Left lung (tissue), 4 donors: ENCODE measurements at regions not wholly inside any gene's neighbourhood (a gene's known extent, or its start where the extent isn't known, plus 50 kb on each side); places are given as distances from the start of the nearest gene placed in this dataset.

ENCODE experiments used
- ATAC-seq: fragments of 200-7000 bp; cut with Tn5 transposase; one replicate; pipeline ENCODE4 v1.9.1; 2020; ENCODE audit warnings: moderate library complexity
- DNase-seq, 4 donors: peaks; one replicate each; pipeline ENCODE4 v3.0.0-alpha.2; 2013 to 2020
- H3K27ac ChIP-seq, 2 donors: fragments of 200-600 bp; sonication (generic) in 1 of 2; one replicate each; pipeline versions ENCODE4 v1.5.0 to v1.8.0; 2020 to 2021
- H3K27me3 ChIP-seq, 2 donors: fragments of 200-600 bp; sonication (generic) in 1 of 2; one replicate each; pipeline versions ENCODE4 v1.5.0 to v1.8.0; 2020 to 2021
- H3K36me3 ChIP-seq, 2 donors: fragments of 200-600 bp; sonication (generic) in 1 of 2; one replicate each; pipeline versions ENCODE4 v1.5.0 to v1.8.0; 2020 to 2021
- H3K4me1 ChIP-seq, 2 donors: fragments of 200-600 bp; one replicate each; pipeline ENCODE4 v1.8.0; 2021
- H3K4me3 ChIP-seq, 2 donors: fragments of 200-600 bp; sonication (generic) in 1 of 2; one replicate each; pipeline versions ENCODE4 v1.5.0 to v1.8.0; 2020 to 2021; ENCODE audit warnings: mild to moderate bottlenecking in 1 of 2
- H3K9me3 ChIP-seq, 2 donors: fragments of 200-600 bp; sonication (generic) in 1 of 2; one replicate each; pipeline versions ENCODE4 v1.5.0 to v1.8.0; 2020 to 2021
- CTCF ChIP-seq, 2 donors: fragments of 200-600 bp; sonication (generic) in 1 of 2; IDR thresholded peaks; one replicate each; pipeline versions ENCODE4 v1.5.0 to v1.8.0; 2021; ENCODE audit warnings: antibody characterized with exemption in 2 of 2
- intact Hi-C, 2 donors: fragments of 100-400 bp; cut with DNase I; formaldehyde crosslinking; loops; one replicate each; pipeline versions ENCODE4 v1.11.2 to v1.14.2; 2022
- donor health status: DM: no; HTN: yes; CAD: no.
- donor health status: DM: no; HTN: no; CAD: no.

- H3K27ac ChIP-seq = no peak overlapping the region
- DNase-seq (no peak), ATAC-seq (no peak)
- H3K9me3 ChIP-seq = no peaks in the 10 kb centered on the region
- no peaks in the 10 kb centered on the region for H3K27me3 ChIP-seq
- H3K4me3 ChIP-seq = no peak overlapping the region
- no peaks in the 10 kb centered on the region for H3K4me1 ChIP-seq
- no peak for TF ChIP-seq CTCF (IDR thresholded peaks at IDR 0.05)
- intact Hi-C loops = no loop called here
- H3K36me3 ChIP-seq = no peaks in the 10 kb centered on the region
Measured at GRCh38 chr2:76546207-76546606, 835.5 kb upstream of the GCFC2 start.

GRCh38 chr2:76544901-76545300, 834.2 kb upstream of the GCFC2 start:
- intact Hi-C loops = no loop called here

GRCh38 chr2:76517574-76517909, 806.8 kb upstream of the GCFC2 start:
- TF ChIP-seq CTCF (IDR thresholded peaks at IDR 0.05) = no peak
- peaks cover 0 to 2% of the 10 kb centered on the region in 2 donors for H3K9me3 ChIP-seq
- H3K27me3 ChIP-seq = no peaks in the 10 kb centered on the region
- intact Hi-C loops = no loop called here
- H3K27ac ChIP-seq = no peak overlapping the region
- no peaks in the 10 kb centered on the region for H3K4me1 ChIP-seq
- no peaks in the 10 kb centered on the region for H3K36me3 ChIP-seq
- peak in 1 of 4 donors; percentile 27 for DNase-seq
- no peak for ATAC-seq
- no peak overlapping the region for H3K4me3 ChIP-seq

More at GRCh38 chr2:76544901-76545300, 834.2 kb upstream of the GCFC2 start:
- Histone ChIP-seq H3K4me3 (no peak overlapping the region), H3K4me1 (no peaks in the 10 kb centered on the region), H3K27me3 (no peaks in the 10 kb centered on the region), H3K36me3 (no peaks in the 10 kb centered on the region), H3K27ac (no peak overlapping the region), H3K9me3 (no peaks in the 10 kb centered on the region)
- no peak for TF ChIP-seq CTCF (IDR thresholded peaks at IDR 0.05)
- DNase-seq (no peak), ATAC-seq (no peak)

GRCh38 chr2:76516861-76517573, 806.3 kb upstream of the GCFC2 start:
- intact Hi-C loops = no loop called here

More at GRCh38 chr2:76516861-76517573, 806.3 kb upstream of the GCFC2 start:
- H3K9me3 ChIP-seq = peaks cover 0 to 2% of the 10 kb centered on the region in 2 donors
- DNase-seq (no peak), ATAC-seq (no peak)
- no peaks in the 10 kb centered on the region for H3K27me3 ChIP-seq
- no peaks in the 10 kb centered on the region for H3K4me1 ChIP-seq
- no peaks in the 10 kb centered on the region for H3K36me3 ChIP-seq
- no peak overlapping the region for H3K27ac ChIP-seq
- H3K4me3 ChIP-seq = no peak overlapping the region
- TF ChIP-seq CTCF (IDR thresholded peaks at IDR 0.05) = no peak
